Thyroid gland (tissue), 4 donors: ENCODE measurements at regions not wholly inside any gene's neighbourhood (a gene's known extent, or its start where the extent isn't known, plus 50 kb on each side); places are given as distances from the start of the nearest gene placed in this dataset.

Experiments used
- CTCF ChIP-seq, 6 experiments: fragments of 200-600 bp in 3 of 6; fragments of 450-650 bp in 3 of 6; sonication (generic) in 3 of 6; IDR thresholded peaks; one replicate each; pipeline ENCODE4 v1.5.1; 2016 to 2019; ENCODE audit warnings: antibody characterized with exemption in 6 of 6, mild to moderate bottlenecking in 2 of 6, inconsistent platforms in 1 of 6, moderate library complexity in 1 of 6
- POLR2A ChIP-seq, 2 donors: fragments of 450-650 bp; IDR thresholded peaks; one replicate each; pipeline ENCODE4 v1.6.1; 2017; ENCODE audit warnings: antibody characterized with exemption in 2 of 2, mild to moderate bottlenecking in 2 of 2, moderate library complexity in 1 of 2

GRCh38 chr4:92106816-92107215 lies 196.9 kb upstream of the GRID2 start:
- TF ChIP-seq CTCF (IDR thresholded peaks at IDR 0.05) (no peak), POLR2A (IDR thresholded peaks at IDR 0.05) (no peak)
